GM18909 (cell line): ENCODE measurements at regions not wholly inside any gene's neighbourhood (a gene's known extent, or its start where the extent isn't known, plus 50 kb on each side); places are given as distances from the start of the nearest gene placed in this dataset.

Experiments used
- ATAC-seq: cut with Tn5 transposase; IDR thresholded peaks from one replicate; pipeline ENCODE4 v1.9.1; 2021; ENCODE audit warnings: mild to moderate bottlenecking; ENCODE audit not compliant: unreplicated experiment, poor library complexity

DNA sequence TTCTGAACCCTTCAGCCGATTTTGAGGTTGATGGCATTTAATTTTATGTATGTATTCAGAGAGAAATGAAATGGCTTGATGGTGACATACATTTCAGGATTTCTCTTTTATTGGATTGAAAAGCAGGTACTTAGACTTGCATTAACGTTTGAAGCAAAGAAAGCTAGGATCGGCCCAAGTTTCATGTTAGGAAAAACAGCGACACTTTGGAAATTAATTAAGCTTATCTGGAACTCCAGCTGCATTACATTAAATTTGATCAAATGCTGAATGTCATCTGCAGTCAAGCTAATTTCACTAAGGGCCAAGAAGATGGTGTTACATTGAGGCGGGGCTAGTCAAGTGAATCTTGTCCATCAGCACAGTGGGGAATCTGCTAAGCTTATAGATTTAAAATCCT lies 441.8 kb downstream of the IRS1 start:
- no peak for ATAC-seq

GRCh38 chr2:226355600-226355999 lies 444.0 kb downstream of the IRS1 start:
- ATAC-seq: no peak

GRCh38 chr2:226354434-226354833 lies 445.2 kb downstream of the IRS1 start:
- ATAC-seq: no peak

DNA sequence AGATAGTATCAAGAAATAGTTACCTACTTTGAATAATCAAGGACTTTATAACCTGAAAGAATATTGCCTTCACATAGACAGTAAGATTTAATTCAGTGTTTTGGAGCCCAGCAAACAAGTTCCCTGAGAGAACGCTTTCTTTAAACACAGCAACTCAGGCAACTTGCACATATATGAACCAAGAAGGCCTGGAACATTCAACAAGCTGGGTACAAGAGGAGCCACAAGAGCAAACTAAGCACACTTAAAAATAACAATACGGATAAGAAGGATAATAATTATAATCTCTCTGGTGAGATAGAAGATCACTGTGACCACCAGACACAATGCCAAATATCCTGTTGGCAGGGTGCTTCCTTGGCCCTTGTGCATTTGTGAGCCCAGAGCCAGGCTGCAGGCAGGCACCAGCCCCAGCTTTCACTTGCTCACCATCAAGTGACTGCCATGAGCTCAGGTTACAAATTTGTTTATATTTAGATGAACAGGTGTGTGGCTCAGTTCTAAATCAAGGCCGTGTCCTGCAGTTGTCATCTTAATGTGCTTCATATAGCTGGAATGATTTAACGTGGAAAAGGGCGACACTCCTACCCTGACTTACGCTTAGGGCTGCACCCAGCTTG lies 446.6 kb downstream of the IRS1 start:
- ATAC-seq: no peak

DNA sequence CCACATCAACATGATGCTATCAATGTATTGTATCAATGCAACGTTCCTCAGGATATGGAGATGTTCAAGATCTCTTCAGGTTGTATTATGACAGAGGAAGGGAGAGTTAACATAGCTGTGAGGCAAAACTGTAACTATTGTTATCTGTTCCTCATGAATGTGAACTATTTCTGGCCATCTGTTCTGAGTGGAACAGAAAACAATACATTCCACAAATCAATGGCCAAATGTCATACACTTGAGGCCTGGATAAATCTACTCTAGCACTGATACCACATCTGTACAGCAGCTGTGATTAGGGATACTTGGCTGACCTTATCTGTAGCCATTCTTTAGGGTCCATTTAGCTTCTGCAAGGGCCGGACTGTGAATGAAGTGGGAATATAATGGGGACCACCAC lies 447.9 kb downstream of the IRS1 start:
- no peak for ATAC-seq

DNA sequence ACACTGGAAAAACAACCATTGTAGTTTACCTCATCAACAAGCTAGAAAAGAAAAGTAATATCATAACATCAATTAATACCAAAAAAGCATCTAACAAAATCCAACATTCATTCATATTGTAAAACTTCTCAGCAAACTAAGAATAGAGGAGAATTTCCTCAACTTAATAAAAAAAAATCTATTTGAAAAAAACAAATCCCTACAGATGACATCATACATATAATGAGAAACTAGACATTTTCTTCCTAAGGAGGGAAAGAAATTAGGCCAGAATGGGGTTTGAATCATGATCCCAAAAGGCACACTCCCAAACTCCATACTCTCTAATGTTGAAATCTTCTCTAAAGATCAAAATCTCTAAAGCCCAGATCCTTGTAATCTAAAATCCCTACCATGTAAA lies 460.0 kb downstream of the IRS1 start:
- no peak for ATAC-seq

- ATAC-seq: no peak
Measured at GRCh38 chr2:226338825-226339224, 460.8 kb downstream of the IRS1 start.

GRCh38 chr2:226337941-226338600 lies 461.5 kb downstream of the IRS1 start:
- ATAC-seq: no peak

DNA sequence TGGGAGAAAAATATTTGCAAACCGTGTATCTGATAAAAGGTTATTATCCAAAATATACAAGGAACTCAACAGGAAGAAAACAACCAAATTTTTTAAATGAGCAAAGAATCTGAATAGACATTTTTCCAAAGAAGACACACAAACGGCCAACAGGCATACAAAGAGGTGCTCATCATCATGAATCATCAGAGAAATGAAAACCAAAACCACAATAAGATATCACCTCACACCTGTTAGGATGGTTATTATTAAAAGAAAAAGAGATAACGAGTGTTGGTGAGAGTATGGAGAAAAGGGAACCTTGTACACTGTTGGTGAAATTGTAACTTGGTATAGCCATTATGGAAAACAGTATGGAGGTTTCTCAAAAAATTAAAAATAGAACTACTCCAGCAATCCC lies 463.3 kb downstream of the IRS1 start:
- ATAC-seq: no peak

DNA sequence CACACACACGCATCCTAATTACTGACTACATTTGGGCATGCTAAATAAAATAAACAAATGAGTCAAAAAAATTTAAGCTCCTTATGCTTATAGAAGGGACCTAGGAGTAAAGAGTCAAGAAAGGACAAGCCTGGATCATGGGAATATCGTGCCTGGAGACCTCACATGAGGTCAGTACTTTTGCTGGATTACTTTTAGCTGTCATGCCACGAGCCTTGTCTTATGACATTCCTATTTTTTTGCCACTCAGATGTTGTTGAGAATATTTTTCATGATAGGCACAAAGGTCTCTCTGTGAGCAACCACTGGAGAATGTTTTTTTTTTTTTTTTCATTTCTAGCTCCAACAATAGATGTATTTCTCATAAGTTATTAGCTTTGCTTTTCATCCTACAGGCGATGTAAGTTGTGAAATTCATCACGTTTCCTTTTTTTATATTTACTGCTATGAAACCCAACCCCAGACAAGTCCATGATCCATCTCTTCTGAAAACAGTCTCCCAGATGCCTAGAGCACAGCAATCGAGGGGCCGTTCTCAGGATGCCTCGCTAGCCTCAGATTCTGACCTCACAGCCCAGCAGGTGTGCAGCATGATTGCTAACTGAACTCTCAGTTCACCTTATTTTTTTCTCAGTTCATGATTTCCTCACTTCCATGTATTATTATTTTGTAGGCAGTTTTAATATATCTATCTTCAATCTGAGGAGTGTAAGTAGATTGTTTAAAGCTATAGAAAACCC lies 464.5 kb downstream of the IRS1 start:
- no peak for ATAC-seq

GRCh38 chr2:226333388-226333787 lies 466.2 kb downstream of the IRS1 start:
- no peak for ATAC-seq

GRCh38 chr2:226330206-226330605 lies 469.4 kb downstream of the IRS1 start:
- ATAC-seq: no peak

DNA sequence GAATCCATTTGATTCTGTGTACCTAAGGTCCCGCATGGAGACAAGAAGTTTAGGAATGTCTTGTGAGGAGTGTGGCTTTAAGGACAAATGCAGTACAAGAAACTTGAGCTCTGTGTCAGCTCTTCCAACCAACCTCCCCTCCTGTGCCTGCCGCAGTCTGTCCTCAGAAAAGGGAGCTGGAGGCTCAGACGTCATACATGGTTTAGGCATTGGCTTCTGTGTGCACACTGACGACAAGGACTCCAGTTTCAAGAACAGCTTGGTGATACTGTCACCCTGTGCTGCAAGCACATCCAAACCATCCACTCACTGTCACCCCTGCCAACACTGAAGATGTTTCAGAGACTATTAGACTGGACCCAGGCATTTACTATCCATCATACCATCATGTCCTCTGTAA lies 470.4 kb downstream of the IRS1 start:
- ATAC-seq: no peak

GRCh38 chr2:226327830-226328229 lies 471.8 kb downstream of the IRS1 start:
- ATAC-seq: no peak

GRCh38 chr2:226325526-226325925 lies 474.1 kb downstream of the IRS1 start:
- no peak for ATAC-seq

DNA sequence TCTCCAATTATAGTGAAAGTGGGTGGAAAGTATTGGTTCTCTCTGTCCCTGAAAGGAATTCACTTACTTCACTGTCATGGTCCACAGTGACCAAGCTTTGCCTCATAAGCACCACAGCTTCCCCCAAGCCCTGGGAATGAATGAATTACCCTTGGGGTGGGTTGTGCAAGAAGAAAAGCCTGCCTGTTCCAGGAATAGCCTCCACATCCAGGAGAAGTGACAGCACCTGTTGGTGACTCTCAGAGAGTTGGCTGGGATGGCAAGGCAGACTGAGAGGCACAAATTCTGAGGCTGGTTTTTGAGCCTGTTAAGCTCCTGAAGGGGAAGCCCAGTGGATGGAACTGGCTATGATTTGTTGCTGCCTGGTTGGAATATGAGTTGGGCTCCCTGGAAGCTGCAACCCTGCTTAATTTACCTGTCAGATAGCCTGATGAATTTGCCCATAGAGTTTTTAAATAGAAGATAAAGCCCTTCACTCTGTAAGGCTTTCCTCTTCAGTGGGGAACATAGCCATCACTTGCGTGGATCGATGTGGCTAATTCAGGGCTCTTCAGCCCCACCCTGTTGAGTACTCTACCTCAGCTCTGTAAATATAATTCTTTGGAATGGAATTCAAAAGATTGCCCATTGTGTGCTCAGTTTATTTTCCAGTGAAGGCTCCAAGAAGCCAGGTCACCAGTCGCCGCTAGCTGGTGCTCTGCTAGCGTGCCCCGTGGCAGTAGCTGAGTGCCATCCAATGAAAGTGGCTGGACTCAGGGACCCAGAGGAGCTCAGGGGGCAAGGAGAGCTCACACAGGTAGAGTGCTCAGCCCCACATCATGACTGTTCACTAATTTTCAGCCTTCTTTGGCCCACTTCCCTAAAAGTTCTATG lies 479.3 kb downstream of the IRS1 start:
- no peak for ATAC-seq

GRCh38 chr2:226317970-226318369 lies 481.6 kb downstream of the IRS1 start:
- ATAC-seq: no peak

DNA sequence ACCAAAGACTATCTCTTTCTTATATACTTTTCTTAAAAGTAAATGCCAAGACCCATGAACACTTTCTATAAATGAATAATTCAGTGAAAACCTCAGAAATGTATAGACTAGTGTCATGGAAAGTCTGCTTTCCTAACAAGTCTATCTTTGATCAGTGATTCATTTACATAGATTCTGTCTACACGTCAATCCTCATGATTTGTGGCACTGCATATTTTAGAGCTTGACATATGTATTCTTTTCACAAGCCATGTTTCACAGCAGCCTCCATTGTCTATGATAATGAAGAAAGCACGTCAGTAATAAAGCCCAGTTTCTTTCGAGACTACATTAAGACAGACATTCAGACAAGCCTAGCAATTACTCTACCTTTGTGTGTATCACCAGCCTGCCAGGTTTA lies 486.6 kb downstream of the IRS1 start:
- ATAC-seq: no peak

- ATAC-seq: no peak
Measured at GRCh38 chr2:226312155-226312554, 487.5 kb downstream of the IRS1 start.

GRCh38 chr2:226310146-226310545 lies 489.5 kb downstream of the IRS1 start:
- ATAC-seq: no peak

DNA sequence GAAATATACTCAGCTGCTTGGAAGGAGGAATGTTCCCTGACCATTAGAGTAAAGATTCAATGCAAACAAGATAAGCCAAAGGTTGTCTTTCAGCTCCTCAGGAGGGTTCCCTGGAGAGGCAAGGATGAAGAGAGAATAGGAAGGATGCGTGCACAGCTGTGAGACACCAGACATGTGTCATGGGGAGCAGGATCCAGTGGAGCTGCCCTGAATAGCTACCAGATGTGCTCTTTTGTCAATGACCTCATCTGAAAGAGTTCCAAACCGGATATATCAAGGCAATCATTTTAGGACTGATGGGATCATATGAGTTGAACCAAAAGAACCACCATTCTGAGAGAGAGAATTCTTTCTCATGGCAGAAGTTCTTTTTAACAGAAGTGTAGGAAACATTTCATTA lies 490.6 kb downstream of the IRS1 start:
- ATAC-seq: no peak
